AG04449 (cell line): ENCODE measurements at regions not wholly inside any gene's neighbourhood (a gene's known extent, or its start where the extent isn't known, plus 50 kb on each side); places are given as distances from the start of the nearest gene placed in this dataset.
A peak's percentile ranks its signal among the peaks of the same experiment; 100 is the strongest.

Source experiments
- CTCF ChIA-PET: fragments of 350-600 bp; formaldehyde crosslinking; extraction: SDS; loops from one replicate; lab custom pipeline; 2021; ENCODE audit warnings: antibody characterized with exemption; lab: Yijun Ruan, JAX
- POLR2A ChIA-PET: fragments of 400-600, 350-600 bp; formaldehyde crosslinking; extraction: SDS; loops from one replicate; lab custom pipeline; 2020; ENCODE audit warnings: antibody characterized with exemption, inconsistent platforms; lab: Yijun Ruan, JAX
- DNase-seq: peaks from one replicate; pipeline ENCODE4 v3.0.0-alpha.2; 2010; ENCODE audit warnings: low read depth, low spot score
- H3K4me3 ChIP-seq: 2 replicates; pipeline ENCODE4 v1.5.1; 2011; ENCODE audit warnings: low read depth, mild to moderate bottlenecking, control low read depth, low read length
- CTCF ChIP-seq: IDR thresholded peaks from one replicate; pipeline ENCODE4 v1.5.1; 2011; ENCODE audit warnings: mild to moderate bottlenecking, moderate library complexity, low read length, control low read depth, inconsistent platforms; ENCODE audit not compliant: insufficient read depth; ENCODE audit errors: missing control alignments

- ChIA-PET CTCF (interaction anchor here (1.2 kb wide), 1 partner anchor 594 kb away, joined by 4 read pairs; no protein-coding TSS in a partner anchor), POLR2A (no interaction called here)
- H3K4me3 ChIP-seq, result no peak overlapping the region
- no peak for TF ChIP-seq CTCF
- DNase-seq, result no peak
These were observed 240.0 kb downstream of the REEP3 start for GRCh38 chr10:63761243-63761642.

- DNase-seq, result no peak
- CTCF ChIA-PET, result no interaction called here
- H3K4me3 ChIP-seq, result no peak overlapping the region
- no peak for TF ChIP-seq CTCF
- POLR2A ChIA-PET, result no interaction called here
These were observed 242.5 kb downstream of the REEP3 start for GRCh38 chr10:63763744-63764143.

GRCh38 chr10:63765126-63765525, 243.9 kb downstream of the REEP3 start:
- no peak overlapping the region for H3K4me3 ChIP-seq
- POLR2A ChIA-PET, result no interaction called here
- no peak for DNase-seq
- TF ChIP-seq CTCF, result no peak
- CTCF ChIA-PET, result interaction anchor here (0.7 to 3.4 kb wide), 2 partner anchors 45 to 606 kb away, joined by 4 to 10 read pairs; no protein-coding TSS in a partner anchor

GRCh38 chr10:63766745-63767137, 245.5 kb downstream of the REEP3 start:
- ChIA-PET POLR2A (interaction anchor here (0.6 kb wide), 2 partner anchors 46 to 137 kb away, joined by 3 read pairs; no protein-coding TSS in a partner anchor), CTCF (interaction anchor here (1.0 to 3.4 kb wide), 11 partner anchors 9 to 608 kb away, joined by 3 to 44 read pairs (median 5); no protein-coding TSS in a partner anchor)
- no peak for DNase-seq
- no peak overlapping the region for H3K4me3 ChIP-seq
- no peak for TF ChIP-seq CTCF

GRCh38 chr10:63767138-63767801, 246.1 kb downstream of the REEP3 start:
- ChIA-PET POLR2A (interaction anchor here (0.6 kb wide), 2 partner anchors 45 to 137 kb away, joined by 3 read pairs; no protein-coding TSS in a partner anchor), CTCF (interaction anchor here (0.8 to 3.4 kb wide), 18 partner anchors 10 to 1174 kb away, joined by 3 to 44 read pairs (median 5); no protein-coding TSS in a partner anchor)
- peak; percentile 46 for DNase-seq
- TF ChIP-seq CTCF, result peak; percentile 21
- H3K4me3 ChIP-seq, result no peak overlapping the region

- no peak for DNase-seq
- ChIA-PET CTCF (interaction anchor here (0.9 to 5.2 kb wide), 6 partner anchors 14 to 606 kb away, joined by 3 to 29 read pairs (median 4); no protein-coding TSS in a partner anchor), POLR2A (no interaction called here)
- H3K4me3 ChIP-seq, result no peak overlapping the region
- no peak for TF ChIP-seq CTCF
These were observed 248.2 kb downstream of the REEP3 start for GRCh38 chr10:63769367-63769766.
